Endothelial cell of umbilical vein (primary cell): ENCODE measurements at regions not wholly inside any gene's neighbourhood (a gene's known extent, or its start where the extent isn't known, plus 50 kb on each side); places are given as distances from the start of the nearest gene placed in this dataset.

ENCODE experiments used
- BruUV-seq: library from RNA; stranded (reverse); fragments of 400-500 nt; replicated peaks from 2 replicates; lab custom pipeline; 2021; lab: Mats Ljungman, UMichigan
- CTCF ChIA-PET: fragments of 300-600, 350-600 bp; sonication (Branson Sonifier 250); formaldehyde crosslinking; loops from one replicate; lab custom pipeline; 2021; ENCODE audit warnings: antibody characterized with exemption, inconsistent platforms; lab: Charles Lee
- POLR2A ChIA-PET: fragments of 300-600, 350-600 bp; sonication (Branson Sonifier 250); formaldehyde crosslinking; loops from one replicate; lab custom pipeline; 2021; ENCODE audit warnings: antibody characterized with exemption, inconsistent platforms; lab: Charles Lee
- DNase-seq: peaks from one replicate; pipeline ENCODE4 v3.0.0-alpha.2; 2011; ENCODE audit warnings: low read depth, low spot score
- FAIRE-seq: peaks from 2 replicates; lab custom pipeline; 2011; peaks lifted over from hg19 to GRCh38; lab: Jason Lieb, UNC
- H2AFZ ChIP-seq: 2 replicates; pipeline ENCODE4 v1.6.0; 2012; ENCODE audit warnings: low read depth, low read length, control low read depth, inconsistent platforms
- H3K27ac ChIP-seq: 2 replicates; pipeline ENCODE4 v1.5.1; 2011; ENCODE audit warnings: low read depth, mild to moderate bottlenecking, control low read depth, low read length, moderate library complexity; ENCODE audit not compliant: insufficient read depth
- H3K27me3 ChIP-seq, 2 experiments: 2 replicates each; pipeline versions ENCODE4 v1.6.0 to v1.6.1; 2011; ENCODE audit warnings: low read length in 2 of 2, mixed read lengths in 1 of 2; ENCODE audit not compliant: control insufficient read depth in 2 of 2, insufficient read depth in 2 of 2
- H3K36me3 ChIP-seq, 2 experiments: 2 replicates in 1 of 2; 3 replicates in 1 of 2; pipeline ENCODE4 v1.5.1; 2011; ENCODE audit warnings: low read length in 2 of 2, mild to moderate bottlenecking in 1 of 2, moderate library complexity in 1 of 2; ENCODE audit not compliant: control insufficient read depth in 2 of 2, insufficient read depth in 2 of 2; ENCODE audit errors: extremely low read depth in 1 of 2
- H3K4me1 ChIP-seq: 3 replicates; pipeline ENCODE4 v1.5.1; 2011; ENCODE audit warnings: mild to moderate bottlenecking, low read length; ENCODE audit not compliant: control insufficient read depth, insufficient read depth; ENCODE audit errors: extremely low read depth
- H3K4me2 ChIP-seq: 2 replicates; pipeline ENCODE4 v1.6.1; 2011; ENCODE audit warnings: low read length, control low read depth, mixed read lengths; ENCODE audit not compliant: insufficient read depth
- H3K4me3 ChIP-seq, 3 experiments: fragments of 200-600 bp in 1 of 3; sonication (generic), shearing (Covaris generic) in 1 of 3; replicated peaks in 1 of 3; 2 replicates each; pipeline ENCODE4 v1.5.1; 2011 to 2016; ENCODE audit warnings: control low read depth in 3 of 3, low read length in 3 of 3, mild to moderate bottlenecking in 2 of 3, inconsistent platforms in 1 of 3, low read depth in 1 of 3, moderate library complexity in 1 of 3; ENCODE audit not compliant: insufficient read depth in 1 of 3
- H3K79me2 ChIP-seq: 2 replicates; pipeline ENCODE4 v1.6.0; 2012; ENCODE audit warnings: low read length, inconsistent platforms; ENCODE audit not compliant: control insufficient read depth, insufficient read depth
- H3K9ac ChIP-seq: replicated peaks from 2 replicates; pipeline ENCODE3; 2011; ENCODE audit warnings: low read length, control low read depth; ENCODE audit not compliant: insufficient read depth; ENCODE audit errors: extremely low read depth
- H3K9me1 ChIP-seq: replicated peaks from 3 replicates; pipeline ENCODE4 v1.6.0; 2011; ENCODE audit warnings: mild to moderate bottlenecking, low read length; ENCODE audit not compliant: control insufficient read depth, insufficient read depth; ENCODE audit errors: extremely low read depth
- H3K9me3 ChIP-seq: replicated peaks from 2 replicates; pipeline ENCODE4 v1.5.1; 2012; ENCODE audit warnings: low read length, inconsistent platforms; ENCODE audit not compliant: control insufficient read depth, insufficient read depth
- H4K20me1 ChIP-seq: replicated peaks from 2 replicates; pipeline ENCODE3; 2011; ENCODE audit warnings: mild to moderate bottlenecking, low read length; ENCODE audit not compliant: control insufficient read depth, insufficient read depth; ENCODE audit errors: extremely low read depth
- CTCF ChIP-seq, 2 donors: IDR thresholded peaks; 1 replicate in 1 of 2; 2 replicates in 1 of 2; pipeline ENCODE4 v1.5.1; 2011; ENCODE audit warnings: low read length in 2 of 2, mild to moderate bottlenecking in 2 of 2, moderate library complexity in 2 of 2, control low read depth in 1 of 2, inconsistent platforms in 1 of 2, low read depth in 1 of 2; ENCODE audit not compliant: insufficient read depth in 1 of 2; ENCODE audit errors: extremely low read depth in 1 of 2
- EZH2 ChIP-seq: IDR thresholded peaks from 2 replicates; pipeline ENCODE4 v1.6.1; 2012; ENCODE audit warnings: borderline replicate concordance, low read depth, mild to moderate bottlenecking, moderate library complexity, low read length, inconsistent platforms; ENCODE audit not compliant: severe bottlenecking
- FOS ChIP-seq: IDR thresholded peaks from 2 replicates; pipeline ENCODE4 v1.6.1; 2011; ENCODE audit warnings: mild to moderate bottlenecking, low read length, moderate library complexity, borderline replicate concordance; ENCODE audit not compliant: insufficient read depth
- GATA2 ChIP-seq: IDR thresholded peaks from 2 replicates; pipeline ENCODE4 v1.7.0; 2011; ENCODE audit warnings: low read depth, mild to moderate bottlenecking, moderate library complexity, mixed read lengths, low read length; ENCODE audit not compliant: insufficient read length, insufficient read depth
- JUN ChIP-seq: IDR thresholded peaks from 2 replicates; pipeline ENCODE4 v1.6.1; 2011; ENCODE audit warnings: borderline replicate concordance, low read depth; ENCODE audit not compliant: insufficient read length, insufficient read depth
- MYC ChIP-seq: IDR thresholded peaks from one replicate; pipeline ENCODE4 v1.6.1; 2011; ENCODE audit warnings: mild to moderate bottlenecking, low read depth, low read length
- POLR2A ChIP-seq: IDR thresholded peaks from 2 replicates; pipeline ENCODE4 v1.6.1; 2012; ENCODE audit warnings: low read depth, mild to moderate bottlenecking, control low read depth, low read length
- POLR2AphosphoS5 ChIP-seq: IDR thresholded peaks from 2 replicates; pipeline ENCODE4 v1.6.1; 2012; ENCODE audit warnings: low read depth, mild to moderate bottlenecking, control low read depth, low read length, moderate library complexity; ENCODE audit not compliant: insufficient read depth
- dilution Hi-C: fragments of 300-500 bp; cut with MboI; formaldehyde crosslinking; loops from one replicate; pipeline ENCODE4 v1.15.0; 2019; ENCODE audit warnings: low sequenced_read_pairs; ENCODE audit not compliant: extremely low pct_ligation_motif_present
- intact Hi-C: fragments of 100-400 bp; cut with micrococcal nuclease; formaldehyde crosslinking; loops from one replicate; pipeline ENCODE4 v1.10.0; 2022

DNA sequence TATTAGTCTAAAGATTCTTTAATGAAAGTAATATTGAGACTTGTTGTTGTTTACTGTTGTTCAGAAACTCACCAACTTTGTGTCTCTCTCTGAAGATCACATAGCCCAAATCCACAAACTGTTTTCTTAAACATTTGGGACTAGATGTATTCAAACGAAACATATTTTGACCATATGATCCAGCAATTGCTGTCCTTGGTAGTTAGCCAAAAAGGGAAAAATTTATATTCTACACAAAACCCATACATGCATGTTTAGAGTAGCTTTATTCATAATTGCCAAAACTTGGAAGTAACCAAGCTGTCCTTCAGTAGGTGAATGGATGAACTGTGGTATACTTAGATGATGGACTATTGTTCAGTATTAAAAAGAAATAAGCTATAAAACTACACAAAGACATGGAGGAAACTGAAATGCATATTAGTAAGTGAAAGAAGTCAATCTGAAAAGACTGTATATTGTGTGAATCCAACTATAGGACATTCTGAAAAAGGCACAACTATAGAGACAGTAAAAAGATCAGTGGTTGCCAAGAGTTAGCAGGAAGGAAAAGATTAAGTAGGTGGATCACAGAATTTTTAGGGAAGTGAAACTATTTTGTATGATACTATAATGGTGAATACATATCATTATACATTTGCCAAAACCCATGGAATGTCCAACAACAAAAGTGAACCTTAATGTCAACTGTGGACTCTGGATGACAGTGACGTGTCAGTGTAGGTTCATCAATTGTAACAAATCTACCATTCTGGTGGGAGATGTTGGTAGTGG is 442.9 kb downstream of the INSC start:
- FAIRE-seq: no peak
- no TSS peak for BruUV-seq
- dilution Hi-C loops: no loop called here

More for the DNA sequence above, 442.9 kb downstream of the INSC start:
- no peak overlapping the region for H3K4me2 ChIP-seq
- no peaks in the 10 kb centered on the region for H3K27me3 ChIP-seq
- no peaks in the 10 kb centered on the region for H3K9me1 ChIP-seq
- H3K4me3 ChIP-seq: no peak overlapping the region
- H3K36me3 ChIP-seq: no peaks in the 10 kb centered on the region
- H2AFZ ChIP-seq: no peak overlapping the region
- POLR2A ChIA-PET: no interaction called here
- no peak for DNase-seq
- H3K9me3 ChIP-seq: no peaks in the 10 kb centered on the region
- no peaks in the 10 kb centered on the region for H3K79me2 ChIP-seq
- no peak overlapping the region for H3K9ac ChIP-seq
- H4K20me1 ChIP-seq: no peaks in the 10 kb centered on the region
- no peak overlapping the region for H3K27ac ChIP-seq
- TF ChIP-seq CTCF (IDR thresholded peaks at IDR 0.05; ENCODE audit: extremely low read depth in 1 of 2, insufficient read depth in 1 of 2, low read depth in 1 of 2, low read length in 2 of 2) (no peak), EZH2 (no peak), POLR2AphosphoS5 (no peak), POLR2A (no peak), JUN (no peak), MYC (no peak), FOS (no peak), GATA2 (no peak)
- CTCF ChIA-PET: no interaction called here
- intact Hi-C loops: no loop called here
- no peaks in the 10 kb centered on the region for H3K4me1 ChIP-seq
